ENCODE measurements at regions not wholly inside any gene's neighbourhood (a gene's known extent, or its start where the extent isn't known, plus 50 kb on each side); places are given as distances from the start of the nearest gene placed in this dataset.

DNA sequence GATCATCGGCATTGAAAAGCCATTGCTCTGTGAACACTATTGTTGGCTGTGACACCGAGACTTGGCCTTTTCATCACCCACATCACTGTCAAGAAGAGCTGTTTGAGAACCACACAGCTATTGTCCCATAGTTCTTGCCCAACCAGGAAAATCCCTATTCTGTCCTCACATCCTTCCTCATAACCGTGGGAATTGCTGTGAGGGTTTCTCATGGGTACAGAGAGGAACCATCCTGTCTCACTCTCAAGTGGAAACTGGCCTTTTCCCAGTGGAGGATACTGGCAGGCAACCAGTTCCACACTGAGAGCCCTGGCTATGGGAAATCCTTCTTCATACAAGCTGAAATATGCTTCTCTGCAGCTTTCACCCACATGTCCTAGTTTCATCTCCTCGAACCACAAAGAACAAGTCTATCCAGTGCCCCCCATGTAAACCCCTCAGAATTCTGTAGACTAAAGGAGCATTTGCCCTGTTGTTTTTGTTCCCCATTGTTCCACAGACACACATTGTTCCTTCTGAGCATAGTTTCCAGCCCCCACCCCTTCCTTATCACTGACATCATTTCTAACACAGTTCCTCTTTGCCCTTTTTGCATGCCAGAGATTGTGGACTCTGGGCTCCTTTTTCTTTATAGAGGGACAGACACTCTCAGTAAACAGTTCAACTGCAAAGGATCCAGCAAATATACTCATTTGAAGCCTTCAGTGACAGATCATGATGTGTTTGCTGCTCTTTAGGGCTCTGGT is 57.8 kb upstream of the C5orf46 start:
- DNase-seq (ENCODE audit: low spot score) = no peak

DNA sequence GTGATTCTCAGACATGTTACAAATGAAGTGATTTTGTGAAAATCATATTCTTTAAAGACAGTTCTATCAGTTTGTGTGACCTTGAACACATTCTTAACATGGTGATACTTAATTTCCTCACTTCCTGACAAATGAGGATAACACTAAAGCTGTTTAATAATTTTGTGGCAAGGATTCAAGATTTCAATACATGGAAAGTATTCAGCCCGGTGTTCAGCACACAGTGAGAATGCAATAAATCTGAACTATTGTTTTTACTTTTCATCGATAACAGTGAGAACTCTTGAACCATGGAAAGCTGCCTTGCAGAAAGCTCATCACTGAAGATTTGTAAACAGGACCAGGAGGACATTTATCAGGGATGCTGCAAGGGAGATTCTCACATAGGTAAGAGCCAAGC is 57.1 kb upstream of the C5orf46 start:
- DNase-seq (ENCODE audit: low spot score) = no peak

DNA sequence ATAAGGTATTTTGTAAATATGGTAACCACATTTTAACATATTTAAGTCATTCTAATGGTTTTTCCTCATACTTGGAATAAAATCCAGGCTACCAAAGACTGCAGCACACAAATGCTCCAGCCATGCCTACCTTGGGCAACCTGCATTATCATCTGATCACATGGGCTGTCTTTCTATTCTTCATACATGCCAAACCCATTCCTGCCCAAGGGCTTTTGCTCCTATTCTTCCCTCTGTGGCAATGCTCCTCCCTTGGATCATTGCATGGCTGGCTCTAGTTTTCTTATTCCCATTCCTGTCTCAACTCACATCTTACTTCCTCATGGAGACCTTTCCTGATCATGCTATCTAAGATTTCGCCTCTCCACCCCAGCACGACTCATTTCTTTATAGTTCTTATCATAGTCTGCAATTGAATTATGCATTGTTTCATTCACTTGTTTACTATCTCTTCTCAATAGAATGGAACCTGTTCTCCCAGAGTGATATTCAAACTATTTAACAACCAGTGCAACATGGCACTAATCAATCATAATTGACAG is 54.9 kb upstream of the C5orf46 start:
- DNase-seq (ENCODE audit: low spot score) = no peak

DNA sequence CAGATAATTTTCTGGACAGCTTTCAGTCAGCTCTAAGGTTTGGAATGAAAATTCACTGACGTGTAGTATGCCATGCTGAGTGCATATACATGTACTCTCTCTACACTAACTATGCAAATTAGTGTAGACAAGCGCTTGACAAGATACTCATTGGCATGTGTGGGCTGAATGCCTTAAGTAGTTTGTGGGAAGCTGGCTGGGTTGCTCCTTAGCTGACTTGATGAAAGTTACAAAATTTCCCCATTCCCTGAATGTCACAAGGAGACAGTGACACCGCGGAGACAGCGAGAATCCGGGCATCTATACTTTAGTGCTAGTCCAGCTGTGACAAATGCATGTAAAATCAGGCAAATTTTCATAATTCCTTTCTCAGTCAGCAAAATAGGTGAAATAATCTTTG is 51.6 kb upstream of the C5orf46 start:
- no peak for DNase-seq (ENCODE audit: low spot score)

DNA sequence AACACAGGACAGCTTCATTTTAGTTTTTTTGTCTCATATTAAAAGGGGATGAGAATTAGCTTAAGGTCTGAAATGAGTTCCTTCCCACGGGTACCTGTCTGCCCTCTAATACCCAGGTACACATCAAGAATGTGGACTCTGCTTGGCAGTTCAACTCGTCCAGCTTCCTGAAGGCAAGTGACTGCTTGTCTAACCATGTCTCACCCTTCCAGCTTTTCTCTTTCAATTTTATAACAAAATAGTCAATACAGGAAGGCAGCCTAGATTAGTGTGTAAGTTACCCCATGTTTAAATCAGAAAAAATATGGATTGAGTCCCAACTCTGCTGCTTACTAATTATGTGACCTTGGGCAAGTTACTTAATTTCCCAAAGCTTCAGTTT is 50.5 kb upstream of the C5orf46 start:
- no peak for DNase-seq (ENCODE audit: low spot score)

DNA sequence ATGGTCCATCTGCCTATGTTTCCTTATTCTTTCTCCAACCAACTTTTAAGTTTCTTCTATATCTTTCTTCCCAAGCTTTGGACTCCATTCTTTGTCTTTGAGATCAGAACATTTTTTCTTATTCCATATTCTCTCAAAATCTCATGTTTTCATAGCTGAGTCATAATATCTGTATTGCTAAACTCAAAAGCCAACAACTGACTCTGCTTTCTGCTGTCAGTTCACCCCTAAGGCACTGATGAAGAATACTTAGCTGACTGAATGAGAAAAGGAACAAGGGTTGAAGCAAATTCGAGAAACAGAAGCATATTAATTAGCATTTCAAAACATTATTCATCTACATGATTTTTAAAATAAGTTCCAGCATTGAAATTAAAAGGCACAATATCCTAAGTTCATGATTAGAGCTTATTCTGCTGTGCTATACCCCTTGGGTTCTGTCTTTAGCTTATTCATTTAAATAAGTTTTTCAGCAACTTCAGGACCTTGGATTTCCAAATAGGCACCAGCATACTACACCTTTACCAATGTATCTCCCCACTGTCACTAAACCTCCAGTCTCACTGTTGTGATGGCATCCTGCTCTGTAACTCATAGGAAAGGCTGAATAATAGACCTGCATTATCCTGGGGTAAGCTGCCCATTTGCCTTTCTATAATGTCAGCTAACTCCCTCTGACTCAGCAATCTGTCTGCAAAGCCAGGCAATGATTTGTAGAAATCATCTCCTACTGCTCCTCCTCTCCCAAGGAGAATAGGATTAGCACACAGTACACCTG is 49.9 kb upstream of the C5orf46 start:
- DNase-seq (ENCODE audit: low spot score) = no peak

Measured in AG20443 (cell line).